Vagina (tissue), 2 donors: ENCODE measurements at regions not wholly inside any gene's neighbourhood (a gene's known extent, or its start where the extent isn't known, plus 50 kb on each side); places are given as distances from the start of the nearest gene placed in this dataset.

ENCODE experiments used
- DNase-seq, 2 donors: peaks; one replicate each; pipeline ENCODE4 v3.0.0-alpha.2; 2017; ENCODE audit errors: extremely low spot score in 2 of 2
- H3K27ac ChIP-seq: fragments of 200-600 bp; sonication (generic); one replicate; pipeline ENCODE4 v1.5.1; 2019
- H3K27me3 ChIP-seq: fragments of 200-600 bp; sonication (generic); one replicate; pipeline ENCODE4 v1.5.1; 2019
- H3K36me3 ChIP-seq, 2 donors: fragments of 200-600 bp; sonication (generic); one replicate each; pipeline ENCODE4 v1.5.1; 2017 to 2019
- H3K4me1 ChIP-seq: fragments of 200-600 bp; sonication (generic); one replicate; pipeline ENCODE4 v1.5.1; 2019
- H3K4me3 ChIP-seq, 2 donors: fragments of 200-600 bp; sonication (generic); 1 replicate in 1 of 2; 2 replicates in 1 of 2; pipeline ENCODE4 v1.5.1; 2016 to 2019
- H3K9me3 ChIP-seq: fragments of 200-600 bp; sonication (generic); one replicate; pipeline ENCODE4 v1.5.1; 2019
- CTCF ChIP-seq, 3 experiments: fragments of 450-650 bp in 2 of 3; fragments of 200-600 bp in 1 of 3; sonication (generic) in 1 of 3; IDR thresholded peaks; one replicate each; pipeline ENCODE4 v1.5.1; 2017 to 2019; ENCODE audit warnings: antibody characterized with exemption in 3 of 3, mild to moderate bottlenecking in 2 of 3, moderate library complexity in 2 of 3
- POLR2A ChIP-seq, 2 donors: fragments of 450-650 bp; IDR thresholded peaks; one replicate each; pipeline ENCODE4 v1.6.1; 2017; ENCODE audit warnings: antibody characterized with exemption in 2 of 2, mild to moderate bottlenecking in 2 of 2, moderate library complexity in 2 of 2
- POLR2AphosphoS5 ChIP-seq, 2 donors: sonication (generic); formaldehyde crosslinking; IDR thresholded peaks; one replicate each; pipeline ENCODE4 v1.9.0; 2017; ENCODE audit warnings: antibody characterized with exemption in 2 of 2, mild to moderate bottlenecking in 2 of 2, low read depth in 1 of 2; ENCODE audit not compliant: insufficient read depth in 1 of 2
- intact Hi-C: fragments of 100-400 bp; cut with DNase I; formaldehyde crosslinking; loops from one replicate; pipeline ENCODE4 v1.15.1; 2023

- no peak overlapping the region for H3K27ac ChIP-seq
- no peaks in the 10 kb centered on the region for H3K9me3 ChIP-seq
- H3K27me3 ChIP-seq, result no peaks in the 10 kb centered on the region
- no peak overlapping the region for H3K4me3 ChIP-seq
- H3K4me1 ChIP-seq, result no peaks in the 10 kb centered on the region
- TF ChIP-seq POLR2AphosphoS5 (IDR thresholded peaks at IDR 0.05; ENCODE audit: insufficient read depth in 1 of 2, low read depth in 1 of 2) (no peak), CTCF (IDR thresholded peaks at IDR 0.05) (no peak), POLR2A (IDR thresholded peaks at IDR 0.05) (no peak)
- intact Hi-C loops, result no loop called here
- no peak for DNase-seq
- H3K36me3 ChIP-seq, result no peaks in the 10 kb centered on the region
Observed at GRCh38 chr4:32022071-32022470, 1301.9 kb downstream of the PCDH7 start.

GRCh38 chr4:32025851-32026459 is 1305.8 kb downstream of the PCDH7 start:
- Histone ChIP-seq H3K4me1 (no peaks in the 10 kb centered on the region), H3K27ac (no peak overlapping the region), H3K27me3 (no peaks in the 10 kb centered on the region), H3K36me3 (no peaks in the 10 kb centered on the region), H3K4me3 (no peak overlapping the region), H3K9me3 (no peaks in the 10 kb centered on the region)
- intact Hi-C loops, result no loop called here
- DNase-seq, result no peak
- TF ChIP-seq POLR2A (IDR thresholded peaks at IDR 0.05) (no peak), CTCF (IDR thresholded peaks at IDR 0.05) (no peak), POLR2AphosphoS5 (IDR thresholded peaks at IDR 0.05; ENCODE audit: insufficient read depth in 1 of 2, low read depth in 1 of 2) (no peak)

- no peak overlapping the region for H3K27ac ChIP-seq
- no peaks in the 10 kb centered on the region for H3K27me3 ChIP-seq
- TF ChIP-seq CTCF (IDR thresholded peaks at IDR 0.05) (no peak), POLR2A (IDR thresholded peaks at IDR 0.05) (no peak), POLR2AphosphoS5 (IDR thresholded peaks at IDR 0.05; ENCODE audit: insufficient read depth in 1 of 2, low read depth in 1 of 2) (no peak)
- DNase-seq, result no peak
- no peak overlapping the region for H3K4me3 ChIP-seq
- H3K4me1 ChIP-seq, result no peaks in the 10 kb centered on the region
- H3K36me3 ChIP-seq, result no peaks in the 10 kb centered on the region
- intact Hi-C loops, result no loop called here
- H3K9me3 ChIP-seq, result no peaks in the 10 kb centered on the region
Observed at GRCh38 chr4:32030406-32030805, 1310.2 kb downstream of the PCDH7 start.

GRCh38 chr4:32031026-32031425 is 1310.9 kb downstream of the PCDH7 start:
- intact Hi-C loops, result no loop called here
- Histone ChIP-seq H3K4me1 (no peaks in the 10 kb centered on the region), H3K4me3 (no peak overlapping the region), H3K27me3 (no peaks in the 10 kb centered on the region), H3K36me3 (no peaks in the 10 kb centered on the region), H3K27ac (no peak overlapping the region), H3K9me3 (no peaks in the 10 kb centered on the region)
- no peak for DNase-seq
- no peak for TF ChIP-seq POLR2AphosphoS5 (IDR thresholded peaks at IDR 0.05; ENCODE audit: insufficient read depth in 1 of 2, low read depth in 1 of 2)
- TF ChIP-seq CTCF (IDR thresholded peaks at IDR 0.05), result no peak
- TF ChIP-seq POLR2A (IDR thresholded peaks at IDR 0.05), result no peak

GRCh38 chr4:32032136-32032672 is 1312.0 kb downstream of the PCDH7 start:
- DNase-seq, result no peak
- Histone ChIP-seq H3K27ac (no peak overlapping the region), H3K4me1 (no peaks in the 10 kb centered on the region), H3K9me3 (no peaks in the 10 kb centered on the region), H3K4me3 (no peak overlapping the region), H3K36me3 (no peaks in the 10 kb centered on the region), H3K27me3 (no peaks in the 10 kb centered on the region)
- intact Hi-C loops, result no loop called here
- TF ChIP-seq POLR2AphosphoS5 (IDR thresholded peaks at IDR 0.05; ENCODE audit: insufficient read depth in 1 of 2, low read depth in 1 of 2), result no peak
- TF ChIP-seq CTCF (IDR thresholded peaks at IDR 0.05), result no peak
- no peak for TF ChIP-seq POLR2A (IDR thresholded peaks at IDR 0.05)
